DMS 273 (cell line): ENCODE measurements at regions not wholly inside any gene's neighbourhood (a gene's known extent, or its start where the extent isn't known, plus 50 kb on each side); places are given as distances from the start of the nearest gene placed in this dataset.

Experiments
- DNase-seq: peaks from one replicate; lab custom pipeline; 2025; ENCODE audit not compliant: unreplicated experiment; lab: John Stamatoyannopoulos, UW

- no peak for DNase-seq
These were observed 94.4 kb upstream of the PRLR start for GRCh38 chr5:35324679-35325078.

GRCh38 chr5:35324201-35324600 is 93.9 kb upstream of the PRLR start:
- no peak for DNase-seq

DNA sequence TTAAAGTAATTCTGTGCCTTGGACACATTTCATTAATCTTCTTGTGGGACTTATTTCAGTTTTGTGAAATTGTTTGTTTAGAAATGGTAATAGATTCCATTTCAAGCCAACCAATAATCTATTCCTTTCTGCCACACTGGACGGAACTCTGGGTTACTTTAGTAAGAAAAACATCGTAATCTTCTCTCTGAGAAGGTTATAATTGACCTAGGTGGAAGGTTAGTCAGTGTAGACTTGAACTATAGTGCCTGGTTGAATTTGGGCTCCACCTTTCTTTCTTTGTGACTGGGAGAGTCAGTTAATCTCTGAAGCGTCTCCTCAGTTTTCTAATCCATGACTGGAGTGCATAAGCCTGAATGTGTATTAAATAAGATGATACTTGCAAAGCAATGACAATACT is 89.7 kb upstream of the PRLR start:
- DNase-seq = no peak

DNA sequence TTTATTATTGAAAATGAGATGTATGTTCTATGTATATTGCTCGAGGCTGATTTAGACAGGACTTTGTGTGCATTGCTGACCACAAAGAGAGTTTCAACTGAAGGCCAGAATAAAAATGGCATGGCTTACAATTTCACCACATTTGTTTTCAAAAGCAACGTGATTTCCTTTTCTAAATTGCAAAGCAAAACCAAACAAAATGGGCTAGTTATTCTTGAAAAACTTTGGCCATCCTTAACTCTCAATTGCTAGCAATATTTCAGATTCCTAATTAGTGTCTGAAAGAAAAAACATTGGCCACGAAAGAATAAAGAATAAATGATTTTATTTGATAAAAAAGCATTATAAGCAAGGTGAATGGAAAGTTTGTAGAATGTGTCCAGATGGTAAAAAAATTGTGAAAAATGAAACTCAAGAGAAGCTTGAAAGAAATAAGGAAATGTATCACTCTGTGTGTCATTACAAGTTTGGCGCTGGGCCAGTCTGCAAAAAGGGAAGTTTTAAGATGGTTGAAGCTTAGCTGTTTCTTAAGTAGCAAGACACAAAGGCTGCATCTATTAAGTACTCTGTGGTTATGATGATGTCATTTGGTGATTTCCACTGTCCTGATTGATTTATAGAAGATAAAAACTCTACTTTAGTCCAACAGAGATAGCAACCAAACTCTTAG is 89.2 kb upstream of the PRLR start:
- DNase-seq = peak; percentile 13

GRCh38 chr5:35317586-35317985 is 87.3 kb upstream of the PRLR start:
- DNase-seq = no peak

- DNase-seq = no peak
These were observed 86.5 kb upstream of the PRLR start for GRCh38 chr5:35316611-35317274.

GRCh38 chr5:35313291-35313690 is 83.0 kb upstream of the PRLR start:
- no peak for DNase-seq

DNA sequence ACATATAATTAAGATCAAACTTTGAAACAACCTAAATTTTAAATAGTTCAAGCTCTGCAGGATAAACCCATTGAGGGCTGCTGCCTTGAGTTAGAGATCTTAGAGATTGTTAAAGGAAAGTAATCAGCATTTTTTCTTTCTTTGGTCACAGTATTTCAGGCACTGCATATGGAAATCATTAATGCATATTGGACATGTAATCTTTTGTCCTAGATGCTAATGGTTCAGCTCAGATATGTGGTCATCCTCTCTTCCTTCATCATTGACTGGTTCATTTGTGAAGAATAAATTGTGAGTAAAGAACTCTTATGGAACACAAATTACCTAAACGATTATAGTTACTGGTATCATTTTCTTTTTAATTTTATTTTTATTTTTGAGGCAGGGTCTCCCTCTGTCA is 82.0 kb upstream of the PRLR start:
- no peak for DNase-seq

GRCh38 chr5:35309365-35310130 is 79.3 kb upstream of the PRLR start:
- no peak for DNase-seq

GRCh38 chr5:35308421-35308820 is 78.1 kb upstream of the PRLR start:
- DNase-seq = peak; percentile 34

- no peak for DNase-seq
These were observed 76.6 kb upstream of the PRLR start for GRCh38 chr5:35306716-35307365.

GRCh38 chr5:35305336-35306020 is 75.2 kb upstream of the PRLR start:
- no peak for DNase-seq

- no peak for DNase-seq
These were observed 74.0 kb upstream of the PRLR start for GRCh38 chr5:35304291-35304690.

- no peak for DNase-seq
These were observed 72.9 kb upstream of the PRLR start for GRCh38 chr5:35303152-35303551.

GRCh38 chr5:35302544-35302943 is 72.3 kb upstream of the PRLR start:
- no peak for DNase-seq

- DNase-seq = no peak
These were observed 67.5 kb upstream of the PRLR start for GRCh38 chr5:35297755-35298154.

- no peak for DNase-seq
These were observed 64.7 kb upstream of the PRLR start for GRCh38 chr5:35294976-35295375.

DNA sequence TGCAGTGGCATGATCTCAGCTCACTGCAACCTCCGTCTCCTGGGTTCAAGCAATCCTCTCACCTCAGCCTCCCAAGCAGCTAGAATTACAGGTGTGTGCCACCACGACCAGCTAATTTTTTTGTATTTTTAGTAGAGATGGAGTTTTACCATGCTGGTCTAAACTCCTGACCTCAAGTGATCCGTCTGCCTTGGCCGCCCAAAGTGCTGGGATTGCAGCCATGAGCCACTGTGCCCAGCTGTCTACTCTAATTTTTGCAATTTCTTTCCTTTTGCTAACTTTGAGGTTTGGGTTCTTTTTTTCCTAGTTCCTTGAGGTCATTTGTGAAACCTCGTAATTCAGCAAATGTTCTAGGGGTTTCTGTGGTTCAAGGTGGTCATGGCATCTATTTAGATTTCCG is 63.7 kb upstream of the PRLR start:
- no peak for DNase-seq

- no peak for DNase-seq
These were observed 55.1 kb upstream of the PRLR start for GRCh38 chr5:35285435-35285834.

GRCh38 chr5:35285011-35285410 is 54.7 kb upstream of the PRLR start:
- DNase-seq = no peak

DNA sequence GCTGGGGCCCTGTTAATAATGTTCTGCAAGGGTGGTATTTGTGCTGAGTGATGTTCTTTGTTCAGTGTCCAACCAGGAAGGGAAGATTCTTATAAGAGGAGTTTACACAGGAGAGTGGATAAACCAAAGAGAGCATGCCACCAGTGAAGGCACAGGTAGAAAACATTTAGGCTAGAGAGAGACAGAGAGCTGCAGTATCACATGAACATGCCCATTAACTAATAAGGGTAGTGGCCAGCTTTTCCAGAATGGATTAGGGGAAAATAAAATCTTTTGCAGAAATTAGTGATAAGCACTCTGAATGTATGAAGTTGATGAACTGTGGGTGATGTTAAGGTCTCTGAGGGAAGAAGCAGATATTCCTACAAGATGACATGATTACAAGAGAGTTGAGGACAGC is 54.1 kb upstream of the PRLR start:
- no peak for DNase-seq
